Fibroblast of lung (primary cell): ENCODE measurements at regions not wholly inside any gene's neighbourhood (a gene's known extent, or its start where the extent isn't known, plus 50 kb on each side); places are given as distances from the start of the nearest gene placed in this dataset.

ENCODE experiments used
- EZH2 ChIP-seq: IDR thresholded peaks from 2 replicates; pipeline ENCODE4 v1.5.1; 2012; ENCODE audit warnings: low read length, control low read depth, mild to moderate bottlenecking; ENCODE audit errors: missing control alignments
- TF ChIP-seq, protein P1 (sequence below), 2 donors: IDR thresholded peaks in 1 of 2; conservative IDR thresholded peaks in 1 of 2; 1 replicate in 1 of 2; 2 replicates in 1 of 2; pipeline ENCODE4 v1.5.1; 2011 to 2012; ENCODE audit warnings: low read length in 2 of 2, control low read depth in 1 of 2, inconsistent platforms in 1 of 2, low read depth in 1 of 2, mild to moderate bottlenecking in 1 of 2

- TF ChIP-seq, protein P1, sequence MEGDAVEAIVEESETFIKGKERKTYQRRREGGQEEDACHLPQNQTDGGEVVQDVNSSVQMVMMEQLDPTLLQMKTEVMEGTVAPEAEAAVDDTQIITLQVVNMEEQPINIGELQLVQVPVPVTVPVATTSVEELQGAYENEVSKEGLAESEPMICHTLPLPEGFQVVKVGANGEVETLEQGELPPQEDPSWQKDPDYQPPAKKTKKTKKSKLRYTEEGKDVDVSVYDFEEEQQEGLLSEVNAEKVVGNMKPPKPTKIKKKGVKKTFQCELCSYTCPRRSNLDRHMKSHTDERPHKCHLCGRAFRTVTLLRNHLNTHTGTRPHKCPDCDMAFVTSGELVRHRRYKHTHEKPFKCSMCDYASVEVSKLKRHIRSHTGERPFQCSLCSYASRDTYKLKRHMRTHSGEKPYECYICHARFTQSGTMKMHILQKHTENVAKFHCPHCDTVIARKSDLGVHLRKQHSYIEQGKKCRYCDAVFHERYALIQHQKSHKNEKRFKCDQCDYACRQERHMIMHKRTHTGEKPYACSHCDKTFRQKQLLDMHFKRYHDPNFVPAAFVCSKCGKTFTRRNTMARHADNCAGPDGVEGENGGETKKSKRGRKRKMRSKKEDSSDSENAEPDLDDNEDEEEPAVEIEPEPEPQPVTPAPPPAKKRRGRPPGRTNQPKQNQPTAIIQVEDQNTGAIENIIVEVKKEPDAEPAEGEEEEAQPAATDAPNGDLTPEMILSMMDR (conservative IDR thresholded peaks at IDR 0.05 in 1 of 2, IDR thresholded peaks at IDR 0.05 in 1 of 2; ENCODE audit: low read depth in 1 of 2, low read length in 2 of 2), result no peak
- no peak for TF ChIP-seq EZH2
Observed at GRCh38 chr2:8448824-8449556, 232.9 kb upstream of the ID2 start.
